A549 (cell line): ENCODE measurements at regions not wholly inside any gene's neighbourhood (a gene's known extent, or its start where the extent isn't known, plus 50 kb on each side); places are given as distances from the start of the nearest gene placed in this dataset.

Source experiments
- ATAC-seq, 2 experiments: fragments of 200-7000 bp in 1 of 2; fragments of >200 bp in 1 of 2; cut with Nextera tagmentation in 1 of 2; cut with Tn5 transposase in 1 of 2; 3 replicates each; pipeline versions ENCODE4 v1.8.0 to v1.9.1; 2018 to 2020; ENCODE audit warnings: mild to moderate bottlenecking in 1 of 2, moderate library complexity in 1 of 2
- CTCF ChIA-PET: fragments of 300-600 bp; sonication (Branson Sonifier 250); formaldehyde crosslinking; extraction: SDS; loops from one replicate; lab custom pipeline; 2021; ENCODE audit warnings: antibody characterized with exemption, inconsistent platforms; lab: Yijun Ruan, JAX
- POLR2A ChIA-PET: fragments of 350-600 bp; formaldehyde crosslinking; extraction: SDS; loops from one replicate; lab custom pipeline; 2021; ENCODE audit warnings: antibody characterized with exemption, inconsistent platforms; lab: Yijun Ruan, JAX
- DNase-seq, 2 experiments: peaks; one replicate each; pipeline versions ENCODE4 v3.0.0 to v3.0.0-alpha.2; 2011 to 2016; ENCODE audit warnings: low read depth in 1 of 2, low spot score in 1 of 2
- FAIRE-seq: peaks from 2 replicates; lab custom pipeline; 2011; peaks lifted over from hg19 to GRCh38; lab: Jason Lieb, UNC
- H3K27ac ChIP-seq, 2 experiments: fragments of >200 bp; sonication (Bioruptor Twin); formaldehyde crosslinking; 3 replicates each; pipeline ENCODE4 v1.5.1; 2016 to 2017
- H3K4me1 ChIP-seq: fragments of >200 bp; sonication (Bioruptor Twin); formaldehyde crosslinking; 3 replicates; pipeline ENCODE4 v1.6.1; 2016
- H3K4me2 ChIP-seq: fragments of >200 bp; sonication (Bioruptor Twin); formaldehyde crosslinking; 3 replicates; pipeline ENCODE4 v1.6.1; 2016
- H3K4me3 ChIP-seq: fragments of >200 bp; sonication (Bioruptor Twin); formaldehyde crosslinking; 3 replicates; pipeline ENCODE4 v1.5.1; 2016
- H3K9me3 ChIP-seq: fragments of >200 bp; sonication (Bioruptor Twin); formaldehyde crosslinking; 3 replicates; pipeline ENCODE4 v1.6.1; 2016
- BCL3 ChIP-seq: fragments of >200 bp; sonication (Bioruptor Twin); formaldehyde crosslinking; IDR thresholded peaks from 3 replicates; pipeline ENCODE4 v1.6.1; 2016
- CBX2 ChIP-seq: fragments of 200-600 bp; sonication (generic); IDR thresholded peaks from 2 replicates; pipeline ENCODE4 v1.6.1; 2016; ENCODE audit warnings: low read depth, mild to moderate bottlenecking, borderline replicate concordance
- CTCF ChIP-seq: fragments of >200 bp; sonication (Bioruptor Twin); formaldehyde crosslinking; IDR thresholded peaks from 3 replicates; pipeline ENCODE4 v1.5.1; 2016
- EHMT2 ChIP-seq: fragments of 200-600 bp; sonication (generic); IDR thresholded peaks from 2 replicates; pipeline ENCODE4 v1.6.1; 2016; ENCODE audit warnings: antibody characterized with exemption, low read depth, mild to moderate bottlenecking, moderate library complexity
- FOSB ChIP-seq: fragments of 250-450 bp; sonication (Bioruptor Pico); IDR thresholded peaks from 2 replicates; pipeline ENCODE4 v1.5.0; 2020; ENCODE audit warnings: mild to moderate bottlenecking, moderate library complexity
- FOXS1 ChIP-seq: fragments of 250-450 bp; sonication (Bioruptor Pico); IDR thresholded peaks from 2 replicates; pipeline ENCODE4 v1.5.0; 2020; ENCODE audit warnings: mild to moderate bottlenecking, moderate library complexity
- HOXB5 ChIP-seq: fragments of 250-450 bp; sonication (Bioruptor Pico); IDR thresholded peaks from 2 replicates; pipeline ENCODE4 v1.5.0; 2020; ENCODE audit warnings: mild to moderate bottlenecking, moderate library complexity
- JUN ChIP-seq, 2 experiments: fragments of >200 bp; sonication (Bioruptor Twin); formaldehyde crosslinking; IDR thresholded peaks; 2 replicates in 1 of 2; 3 replicates in 1 of 2; pipeline ENCODE4 v1.6.1; 2016 to 2017
- JUNB ChIP-seq: fragments of >200 bp; sonication (Bioruptor Twin); formaldehyde crosslinking; IDR thresholded peaks from 2 replicates; pipeline ENCODE4 v1.6.1; 2016
- KDM5A ChIP-seq: fragments of 200-600 bp; sonication (generic); IDR thresholded peaks from 2 replicates; pipeline ENCODE4 v1.6.1; 2016; ENCODE audit warnings: antibody characterized with exemption, mild to moderate bottlenecking
- NFE2L2 ChIP-seq: fragments of 150-350 bp; conservative IDR thresholded peaks from 2 replicates; pipeline ENCODE4 v1.6.1; 2014; ENCODE audit warnings: low read length
- PHF8 ChIP-seq: fragments of 200-600 bp; sonication (generic); IDR thresholded peaks from 2 replicates; pipeline ENCODE4 v1.6.1; 2016; ENCODE audit warnings: low read depth, mild to moderate bottlenecking, antibody characterized with exemption, moderate library complexity, borderline replicate concordance
- RAD21 ChIP-seq, 2 experiments: fragments of >200 bp in 1 of 2; sonication (Bioruptor Twin) in 1 of 2; formaldehyde crosslinking in 1 of 2; IDR thresholded peaks in 1 of 2; conservative IDR thresholded peaks in 1 of 2; 2 replicates in 1 of 2; 3 replicates in 1 of 2; pipeline ENCODE4 v1.6.1; 2012 to 2018; ENCODE audit warnings: inconsistent platforms in 1 of 2
- RCOR1 ChIP-seq: fragments of 150-350 bp; IDR thresholded peaks from 2 replicates; pipeline ENCODE4 v1.6.1; 2014; ENCODE audit warnings: antibody characterized with exemption, low read length, low read depth
- REST ChIP-seq: fragments of 200-600 bp; sonication (generic); IDR thresholded peaks from 2 replicates; pipeline ENCODE4 v1.6.1; 2016; ENCODE audit warnings: antibody characterized with exemption, mild to moderate bottlenecking, moderate library complexity
- RFX5 ChIP-seq: fragments of 450-650 bp; IDR thresholded peaks from 2 replicates; pipeline ENCODE4 v1.7.1; 2014; ENCODE audit warnings: antibody characterized with exemption, mild to moderate bottlenecking, moderate library complexity
- SREBF2 ChIP-seq: fragments of 450-650 bp; IDR thresholded peaks from 2 replicates; pipeline ENCODE4 v1.6.1; 2014; ENCODE audit warnings: mild to moderate bottlenecking, moderate library complexity
- ZC3H11A ChIP-seq: fragments of 450-650 bp; IDR thresholded peaks from 2 replicates; pipeline ENCODE4 v1.6.1; 2014; ENCODE audit warnings: antibody characterized with exemption, mild to moderate bottlenecking
- ZNF302 ChIP-seq: fragments of 250-450 bp; sonication (Bioruptor Pico); IDR thresholded peaks from 2 replicates; pipeline ENCODE4 v1.9.0; 2021; ENCODE audit warnings: inconsistent platforms, mild to moderate bottlenecking, moderate library complexity
- WGBS: methylation state at CpG from one replicate; pipeline ENCODE4 v1.1.6; 2017; ENCODE audit errors: missing lambda C conversion rate; 5-methylcytosine and 5-hydroxymethylcytosine counted together
- TF ChIP-seq, protein P1 (sequence below): fragments of 450-650 bp; IDR thresholded peaks from 2 replicates; pipeline ENCODE4 v1.6.1; 2014; ENCODE audit warnings: antibody characterized with exemption
- TF ChIP-seq, protein P2 (sequence below): fragments of 150-350 bp; IDR thresholded peaks from 2 replicates; pipeline ENCODE4 v1.6.1; 2014; ENCODE audit warnings: low read depth, mild to moderate bottlenecking, low read length

GRCh38 chr14:49427117-49427516, 159.1 kb downstream of the RPS29 start:
- H3K4me1 ChIP-seq: 0 out of 3 replicates have a peak, but pooled peaks cover 3% of the 10 kb centered on the region
- TF ChIP-seq, protein P1, sequence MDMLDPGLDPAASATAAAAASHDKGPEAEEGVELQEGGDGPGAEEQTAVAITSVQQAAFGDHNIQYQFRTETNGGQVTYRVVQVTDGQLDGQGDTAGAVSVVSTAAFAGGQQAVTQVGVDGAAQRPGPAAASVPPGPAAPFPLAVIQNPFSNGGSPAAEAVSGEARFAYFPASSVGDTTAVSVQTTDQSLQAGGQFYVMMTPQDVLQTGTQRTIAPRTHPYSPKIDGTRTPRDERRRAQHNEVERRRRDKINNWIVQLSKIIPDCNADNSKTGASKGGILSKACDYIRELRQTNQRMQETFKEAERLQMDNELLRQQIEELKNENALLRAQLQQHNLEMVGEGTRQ: no peak
- no peak for TF ChIP-seq PHF8
- no peak for TF ChIP-seq NFE2L2
- no peak for TF ChIP-seq RCOR1
- ChIA-PET CTCF (interaction anchor here (0.7 kb wide), 1 partner anchor 34 kb away, joined by 3 read pairs; no protein-coding TSS in a partner anchor), POLR2A (no interaction called here)
- H3K27ac ChIP-seq: no peak overlapping the region
- ATAC-seq (no peak), DNase-seq (no peak), FAIRE-seq (no peak)
- no peak overlapping the region for H3K4me2 ChIP-seq
- H3K9me3 ChIP-seq: no peaks in the 10 kb centered on the region
- WGBS: 22% methylated on average over 8 of the region's 8 CpGs
- no peak overlapping the region for H3K4me3 ChIP-seq

DNA sequence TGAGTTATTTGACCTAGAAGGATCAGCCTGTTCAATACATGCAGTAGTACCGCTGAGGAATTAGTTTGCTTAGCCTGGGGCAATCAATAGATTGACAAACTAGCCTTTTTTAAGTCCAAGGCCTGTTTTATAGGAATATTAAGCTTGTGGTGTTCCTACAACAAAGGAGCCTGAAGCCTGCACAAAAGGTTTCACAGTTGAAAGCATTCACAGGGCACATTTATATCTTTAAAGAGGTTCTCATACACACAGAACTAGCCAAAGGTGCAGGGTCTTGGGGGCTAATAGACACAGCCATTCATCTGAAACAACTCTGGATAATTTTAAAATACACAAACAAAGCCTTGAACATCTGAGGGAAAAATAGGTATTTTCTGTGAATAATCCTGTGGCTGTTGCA, 160.3 kb downstream of the RPS29 start:
- CTCF ChIA-PET: no interaction called here
- Histone ChIP-seq H3K4me3 (no peak overlapping the region), H3K4me1 (0 out of 3 replicates have a peak, but pooled peaks cover 3% of the 10 kb centered on the region), H3K4me2 (no peak overlapping the region)
- WGBS: 7% methylated on average over 1 of the region's 1 CpG
- DNase-seq (no peak), FAIRE-seq (no peak)
- TF ChIP-seq HOXB5 (CRISPR knock-in tag): no peak
- no peak for TF ChIP-seq SREBF2
- TF ChIP-seq EHMT2: no peak
- no peak for TF ChIP-seq BCL3
- no peak for TF ChIP-seq PHF8
- no peak for TF ChIP-seq ZC3H11A
- no peak for TF ChIP-seq FOSB (CRISPR knock-in tag)
- no peak for TF ChIP-seq JUNB
- TF ChIP-seq FOXS1: no peak
- no peak for TF ChIP-seq JUN (IDR thresholded peaks at IDR 0.05)
- no peak for TF ChIP-seq CBX2
- TF ChIP-seq, protein P2, sequence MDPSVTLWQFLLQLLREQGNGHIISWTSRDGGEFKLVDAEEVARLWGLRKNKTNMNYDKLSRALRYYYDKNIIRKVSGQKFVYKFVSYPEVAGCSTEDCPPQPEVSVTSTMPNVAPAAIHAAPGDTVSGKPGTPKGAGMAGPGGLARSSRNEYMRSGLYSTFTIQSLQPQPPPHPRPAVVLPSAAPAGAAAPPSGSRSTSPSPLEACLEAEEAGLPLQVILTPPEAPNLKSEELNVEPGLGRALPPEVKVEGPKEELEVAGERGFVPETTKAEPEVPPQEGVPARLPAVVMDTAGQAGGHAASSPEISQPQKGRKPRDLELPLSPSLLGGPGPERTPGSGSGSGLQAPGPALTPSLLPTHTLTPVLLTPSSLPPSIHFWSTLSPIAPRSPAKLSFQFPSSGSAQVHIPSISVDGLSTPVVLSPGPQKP: no peak
- no peak for TF ChIP-seq REST
- no peak for TF ChIP-seq RFX5
- no peak for TF ChIP-seq CTCF
- no peak for TF ChIP-seq ZNF302 (CRISPR knock-in tag)
- no peak for TF ChIP-seq NFE2L2
- TF ChIP-seq KDM5A: no peak
- no peak for TF ChIP-seq RAD21 (conservative IDR thresholded peaks at IDR 0.05 in 1 of 2, IDR thresholded peaks at IDR 0.05 in 1 of 2)
- TF ChIP-seq, all 56 proteins: peak for 0
- Histone ChIP-seq H3K27ac (no peak overlapping the region), H3K9me3 (no peaks in the 10 kb centered on the region)
- POLR2A ChIA-PET: no interaction called here
- ATAC-seq: no peak
